Right renal pelvis (tissue), 4 donors: ENCODE measurements at regions not wholly inside any gene's neighbourhood (a gene's known extent, or its start where the extent isn't known, plus 50 kb on each side); places are given as distances from the start of the nearest gene placed in this dataset.
"Not testable (repeated sequence)": the region's sequence is repeated elsewhere in the genome, so short reads cannot be mapped to it uniquely, and the experiment has no call there.

Experiments used
- DNase-seq, 4 donors: peaks; one replicate each; pipeline ENCODE4 v3.0.0-alpha.2; 2013; ENCODE audit warnings: low read depth in 4 of 4, low spot score in 3 of 4, missing footprints in 1 of 4

DNA sequence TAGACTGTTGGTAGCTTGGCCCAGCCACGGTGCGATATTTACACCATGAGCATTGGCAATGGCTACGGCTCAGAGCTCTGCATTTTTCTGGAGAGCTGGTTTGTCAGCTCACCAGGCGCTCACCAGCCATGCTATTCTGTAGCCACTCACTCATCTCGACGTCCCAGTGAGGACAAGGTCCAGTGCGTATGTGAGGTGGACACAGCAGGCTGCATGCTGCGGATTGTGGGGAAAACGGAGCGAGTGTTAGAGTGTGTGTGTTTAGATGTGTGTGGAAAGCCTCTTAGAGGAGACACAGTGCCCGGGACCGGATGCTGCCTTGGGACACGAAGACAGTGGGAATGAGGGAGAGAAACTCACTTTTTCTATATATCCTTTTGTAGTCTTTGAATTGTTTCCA is 103.7 kb downstream of the PLXNA1 start:
- DNase-seq, result not testable (repeated sequence)

DNA sequence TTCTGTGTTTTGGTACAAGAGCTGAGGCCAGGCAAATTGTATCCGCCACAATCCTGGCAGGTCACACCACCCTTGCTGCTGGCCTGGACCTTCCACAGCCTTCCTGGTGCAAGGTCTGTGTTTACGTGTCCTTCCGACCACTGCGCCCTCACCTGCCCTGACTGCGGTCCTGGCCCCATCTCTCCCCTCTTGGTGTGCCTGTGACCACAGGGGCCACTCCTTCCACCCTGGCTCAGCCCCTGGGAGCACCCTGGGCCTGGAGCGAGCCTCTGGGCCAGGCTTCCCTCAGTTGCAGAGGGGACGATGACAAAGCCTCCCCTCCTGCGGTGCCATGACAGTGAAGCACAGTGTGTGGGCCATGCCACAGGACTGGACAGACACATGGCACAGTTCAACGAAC is 104.5 kb downstream of the PLXNA1 start:
- no peak for DNase-seq

- no peak for DNase-seq
Observed at GRCh38 chr3:127088511-127089351, 104.2 kb upstream of the PRR23E start.

GRCh38 chr3:127089486-127090145 is 103.3 kb upstream of the PRR23E start:
- DNase-seq, result no peak

- no peak for DNase-seq
Observed at GRCh38 chr3:127090218-127091160, 102.4 kb upstream of the PRR23E start.

- no peak for DNase-seq
Observed at GRCh38 chr3:127091376-127091775, 101.6 kb upstream of the PRR23E start.

- no peak for DNase-seq
Observed at GRCh38 chr3:127092368-127092767, 100.6 kb upstream of the PRR23E start.

DNA sequence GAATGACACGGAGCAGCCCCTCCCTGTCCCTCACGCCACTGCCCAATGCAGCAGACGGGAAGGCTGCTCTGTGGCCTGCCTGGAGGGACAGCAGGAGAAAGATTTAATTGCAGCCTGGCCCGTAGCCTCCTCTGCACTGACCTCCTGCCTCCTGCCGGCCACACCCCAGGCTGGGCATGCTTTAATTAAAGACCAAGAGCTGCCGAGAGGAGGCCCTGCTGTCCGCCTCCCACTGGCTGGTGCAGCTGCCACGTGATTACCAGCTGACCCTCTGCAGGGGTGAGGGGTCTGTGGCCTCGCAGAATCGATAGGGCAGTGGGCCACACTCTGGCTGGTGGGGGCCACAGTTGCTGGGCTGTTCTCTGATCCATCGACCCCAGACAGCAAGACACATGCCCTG is 100.2 kb upstream of the PRR23E start:
- no peak for DNase-seq

DNA sequence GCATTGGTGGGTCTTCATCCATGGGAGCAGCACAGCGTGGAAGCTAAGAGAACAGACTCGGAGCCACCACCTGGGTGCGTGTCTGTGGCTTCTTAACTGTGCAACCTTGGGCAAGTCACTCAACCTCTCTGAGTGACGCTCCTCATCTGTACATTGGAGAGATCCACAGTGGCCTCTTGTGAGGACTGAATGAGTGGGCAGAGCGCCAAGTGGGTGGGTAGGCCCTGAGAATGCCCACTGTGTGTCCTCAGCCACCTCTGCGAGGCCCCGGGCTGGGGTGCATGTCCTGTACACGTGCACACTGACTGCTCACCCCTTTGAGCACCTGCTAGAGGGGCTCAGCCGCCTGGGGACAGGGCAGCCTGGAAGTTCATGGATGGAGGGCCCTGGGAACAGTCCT is 99.6 kb upstream of the PRR23E start:
- DNase-seq, result no peak

- no peak for DNase-seq
Observed at GRCh38 chr3:127095774-127096173, 97.2 kb upstream of the PRR23E start.

- no peak for DNase-seq
Observed at GRCh38 chr3:127096256-127097071, 96.5 kb upstream of the PRR23E start.

DNA sequence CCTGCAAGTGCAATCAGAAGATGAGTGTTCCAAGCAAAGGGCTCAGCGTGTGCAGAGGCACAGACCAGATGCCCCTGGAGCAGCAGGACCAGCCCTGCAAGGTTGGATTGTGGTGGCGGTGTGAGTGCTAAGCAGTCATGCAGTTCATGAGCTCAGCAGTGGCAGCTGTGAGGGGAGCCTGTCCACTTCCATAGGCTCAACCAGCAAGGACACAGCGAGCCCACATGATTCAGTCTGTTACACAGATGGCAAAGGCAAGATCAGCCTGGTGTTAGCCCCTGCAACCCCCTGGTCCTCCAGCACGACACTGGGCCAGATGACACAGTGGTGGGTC is 95.9 kb upstream of the PRR23E start:
- no peak for DNase-seq

DNA sequence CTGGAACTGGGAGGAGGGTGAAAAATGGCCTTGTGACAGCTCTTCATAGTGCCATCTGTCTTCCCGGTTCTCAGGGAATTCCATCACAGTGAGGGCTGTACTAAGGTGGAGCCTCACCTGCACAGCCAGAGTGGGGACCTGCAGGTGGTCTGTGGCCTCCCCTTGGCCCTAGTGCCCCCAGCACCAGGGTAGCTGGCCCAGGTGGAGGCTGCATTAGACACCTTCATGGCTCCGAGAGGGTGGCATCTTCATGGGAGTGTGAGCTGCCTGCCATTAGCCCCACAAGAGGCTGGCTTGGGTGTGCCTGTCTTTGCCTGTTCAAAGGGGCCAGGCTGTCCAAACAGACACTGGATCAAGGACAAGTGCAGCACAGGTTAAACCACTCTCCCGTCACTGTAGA is 95.5 kb upstream of the PRR23E start:
- DNase-seq, result no peak

- no peak for DNase-seq
Observed at GRCh38 chr3:127099982-127100381, 92.9 kb upstream of the PRR23E start.

GRCh38 chr3:127100459-127101410 is 92.2 kb upstream of the PRR23E start:
- DNase-seq, result no peak

GRCh38 chr3:127101411-127102187 is 91.3 kb upstream of the PRR23E start:
- no peak for DNase-seq

DNA sequence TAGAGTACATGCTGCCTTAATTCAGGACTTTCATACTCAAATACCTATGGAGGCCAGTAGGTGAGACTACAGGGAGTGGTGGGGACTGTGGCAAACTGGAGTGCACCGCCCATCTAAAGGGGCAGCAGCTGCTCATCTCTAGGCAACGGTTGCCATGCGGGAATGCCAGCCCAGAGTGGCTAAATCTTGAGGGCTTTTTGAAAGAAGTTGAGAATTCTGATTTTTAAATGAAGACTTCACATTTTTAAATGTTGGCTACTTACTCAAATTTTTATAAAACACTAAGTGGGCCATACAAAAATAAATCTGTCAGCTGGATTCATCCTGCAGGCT is 90.8 kb upstream of the PRR23E start:
- no peak for DNase-seq

GRCh38 chr3:127102587-127102986 is 90.3 kb upstream of the PRR23E start:
- DNase-seq, result no peak

GRCh38 chr3:127103080-127103479 is 89.9 kb upstream of the PRR23E start:
- DNase-seq, result no peak
